Activated B cell treated with CpG ODN at 0.5 μM for 24 hours (primary cell): ENCODE measurements at regions not wholly inside any gene's neighbourhood (a gene's known extent, or its start where the extent isn't known, plus 50 kb on each side); places are given as distances from the start of the nearest gene placed in this dataset.

Experiments
- ATAC-seq: fragments of 200-7000 bp; cut with Tn5 transposase; one replicate; pipeline ENCODE4 v1.10.0; 2021; ENCODE audit warnings: low read depth, mild to moderate bottlenecking, moderate library complexity
- CTCF ChIA-PET: fragments of 350-600 bp; sonication (Branson Sonifier 250); formaldehyde crosslinking; loops from one replicate; lab custom pipeline; 2021; ENCODE audit warnings: antibody characterized with exemption; lab: Charles Lee
- POLR2A ChIA-PET: fragments of 350-600 bp; sonication (Branson Sonifier 250); formaldehyde crosslinking; loops from one replicate; lab custom pipeline; 2021; ENCODE audit warnings: antibody characterized with exemption; lab: Charles Lee
- DNase-seq: peaks from one replicate; pipeline ENCODE4 v3.0.0; 2022
- H3K27ac Mint-ChIP-seq: one replicate; pipeline ENCODE4 v1.8.0; 2020; ENCODE audit warnings: mixed read lengths
- H3K27me3 Mint-ChIP-seq: one replicate; pipeline ENCODE4 v1.8.0; 2021; ENCODE audit warnings: mixed read lengths
- H3K36me3 Mint-ChIP-seq: one replicate; pipeline ENCODE4 v1.8.0; 2021; ENCODE audit warnings: low read depth, mixed read lengths
- H3K4me1 Mint-ChIP-seq: one replicate; pipeline ENCODE4 v1.8.0; 2021; ENCODE audit warnings: mixed read lengths
- H3K4me3 Mint-ChIP-seq: one replicate; pipeline ENCODE4 v1.8.0; 2020; ENCODE audit warnings: mild to moderate bottlenecking, mixed read lengths
- H3K9me3 Mint-ChIP-seq: one replicate; pipeline ENCODE4 v1.8.0; 2020; ENCODE audit warnings: mixed read lengths
- intact Hi-C: fragments of 100-400 bp; cut with micrococcal nuclease; formaldehyde crosslinking; loops from one replicate; pipeline ENCODE4 v1.15.1; 2024
- TF ChIP-seq, protein P1 (sequence below): fragments of 200-600 bp; IDR thresholded peaks from one replicate; pipeline ENCODE4 v1.8.0; 2022; ENCODE audit warnings: antibody characterized with exemption, mild to moderate bottlenecking

DNA sequence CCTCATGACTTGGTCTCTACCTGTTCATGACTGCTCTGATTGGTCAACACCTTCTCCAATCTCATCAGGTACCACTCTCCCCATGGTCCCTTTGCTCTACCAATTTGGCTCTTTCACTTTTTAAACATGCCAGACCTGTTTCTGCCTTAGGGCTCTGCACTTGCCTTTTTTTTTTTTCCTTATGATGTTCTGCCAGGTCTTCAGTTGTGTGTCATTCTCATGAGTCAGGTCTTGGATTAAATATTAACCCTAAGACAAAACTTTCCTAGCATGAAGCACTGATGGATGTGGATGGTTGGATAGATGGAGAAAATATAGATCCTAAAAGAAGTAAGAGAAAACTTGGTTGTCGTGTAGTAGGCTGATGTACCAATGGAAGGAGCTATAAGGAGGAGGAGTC is 219.3 kb downstream of the TTC32 start:
- H3K27me3 Mint-ChIP-seq, result no peaks in the 10 kb centered on the region
- no peak for ATAC-seq
- H3K4me1 Mint-ChIP-seq, result no peaks in the 10 kb centered on the region
- no peaks in the 10 kb centered on the region for H3K36me3 Mint-ChIP-seq
- intact Hi-C loops, result no loop called here
- CTCF ChIA-PET, result no interaction called here
- no peak for DNase-seq
- TF ChIP-seq, protein P1, sequence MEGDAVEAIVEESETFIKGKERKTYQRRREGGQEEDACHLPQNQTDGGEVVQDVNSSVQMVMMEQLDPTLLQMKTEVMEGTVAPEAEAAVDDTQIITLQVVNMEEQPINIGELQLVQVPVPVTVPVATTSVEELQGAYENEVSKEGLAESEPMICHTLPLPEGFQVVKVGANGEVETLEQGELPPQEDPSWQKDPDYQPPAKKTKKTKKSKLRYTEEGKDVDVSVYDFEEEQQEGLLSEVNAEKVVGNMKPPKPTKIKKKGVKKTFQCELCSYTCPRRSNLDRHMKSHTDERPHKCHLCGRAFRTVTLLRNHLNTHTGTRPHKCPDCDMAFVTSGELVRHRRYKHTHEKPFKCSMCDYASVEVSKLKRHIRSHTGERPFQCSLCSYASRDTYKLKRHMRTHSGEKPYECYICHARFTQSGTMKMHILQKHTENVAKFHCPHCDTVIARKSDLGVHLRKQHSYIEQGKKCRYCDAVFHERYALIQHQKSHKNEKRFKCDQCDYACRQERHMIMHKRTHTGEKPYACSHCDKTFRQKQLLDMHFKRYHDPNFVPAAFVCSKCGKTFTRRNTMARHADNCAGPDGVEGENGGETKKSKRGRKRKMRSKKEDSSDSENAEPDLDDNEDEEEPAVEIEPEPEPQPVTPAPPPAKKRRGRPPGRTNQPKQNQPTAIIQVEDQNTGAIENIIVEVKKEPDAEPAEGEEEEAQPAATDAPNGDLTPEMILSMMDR, result no peak
- no peak overlapping the region for H3K4me3 Mint-ChIP-seq
- POLR2A ChIA-PET, result no interaction called here
- H3K9me3 Mint-ChIP-seq, result no peaks in the 10 kb centered on the region
- no peak overlapping the region for H3K27ac Mint-ChIP-seq

DNA sequence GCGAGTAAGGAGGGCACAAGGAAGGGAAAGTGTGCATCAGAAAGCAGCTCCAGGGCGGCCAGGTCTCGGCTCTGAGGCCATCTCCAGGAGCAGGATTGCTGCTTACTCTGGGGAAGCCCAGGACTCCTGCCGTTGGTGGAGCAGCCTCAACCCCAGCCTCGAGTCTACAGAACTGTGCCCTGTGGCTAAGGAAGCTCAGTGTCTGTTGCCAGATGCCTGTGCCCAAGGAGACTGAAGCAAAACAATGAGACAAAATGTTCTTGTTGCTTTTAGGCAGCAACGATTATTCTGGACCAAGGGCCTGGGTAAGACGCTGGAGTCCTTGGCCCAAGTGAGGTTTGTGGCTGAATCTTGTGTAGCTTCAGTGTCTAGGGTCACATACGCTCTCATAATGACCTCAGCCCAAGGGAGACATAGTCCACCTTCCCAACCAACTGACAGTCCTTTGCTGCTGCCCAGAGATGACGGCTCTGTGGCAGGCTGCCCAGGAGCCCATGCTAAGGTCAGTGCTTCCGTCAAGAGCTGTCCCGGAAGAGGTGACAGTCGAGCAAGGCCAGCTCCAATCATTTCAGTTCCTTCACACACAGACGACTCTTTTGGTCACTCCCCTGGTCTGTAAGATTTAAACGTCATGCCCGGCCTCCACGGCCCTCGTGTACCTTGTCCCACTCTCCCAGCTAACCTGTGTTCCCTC is 223.8 kb downstream of the TTC32 start:
- Mint-ChIP-seq H3K27ac (no peak overlapping the region), H3K4me3 (no peak overlapping the region), H3K9me3 (no peaks in the 10 kb centered on the region), H3K36me3 (no peaks in the 10 kb centered on the region), H3K4me1 (no peaks in the 10 kb centered on the region), H3K27me3 (peaks cover 10% of the 10 kb centered on the region)
- ChIA-PET CTCF (no interaction called here), POLR2A (no interaction called here)
- ATAC-seq (no peak), DNase-seq (no peak)
- intact Hi-C loops, result no loop called here
- TF ChIP-seq, protein P1, result no peak

DNA sequence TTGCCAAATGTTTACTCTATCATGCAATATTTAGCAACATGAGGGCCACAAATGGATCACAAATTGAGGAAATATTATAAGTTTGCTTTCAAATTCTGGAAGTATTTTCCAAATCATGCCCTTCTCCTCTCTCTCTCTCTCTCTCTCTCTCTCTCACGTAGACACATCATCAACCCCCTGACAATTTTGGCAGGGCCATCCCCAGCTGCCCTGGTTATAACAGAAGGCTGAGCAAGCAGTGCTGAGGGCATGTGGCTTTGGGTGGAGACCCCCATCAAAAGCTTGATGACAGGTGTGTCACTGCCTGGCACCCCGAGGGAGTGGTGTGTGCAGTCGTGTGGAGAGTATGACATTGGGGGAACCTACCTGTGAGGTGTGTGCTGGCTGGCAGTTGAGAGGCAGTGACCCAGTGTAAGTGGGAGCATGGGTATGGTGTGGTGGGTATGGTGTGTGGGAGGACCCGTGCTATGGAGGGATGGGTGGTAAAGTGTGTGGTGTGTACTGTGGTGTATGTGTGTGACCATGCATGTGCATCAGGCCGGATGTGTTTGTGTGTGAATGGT is 224.5 kb downstream of the TTC32 start:
- intact Hi-C loops, result no loop called here
- no peaks in the 10 kb centered on the region for H3K36me3 Mint-ChIP-seq
- ATAC-seq (no peak), DNase-seq (no peak)
- peaks cover 10% of the 10 kb centered on the region for H3K27me3 Mint-ChIP-seq
- H3K27ac Mint-ChIP-seq, result no peak overlapping the region
- no peaks in the 10 kb centered on the region for H3K4me1 Mint-ChIP-seq
- TF ChIP-seq, protein P1, result no peak
- ChIA-PET CTCF (no interaction called here), POLR2A (no interaction called here)
- H3K9me3 Mint-ChIP-seq, result no peaks in the 10 kb centered on the region
- no peak overlapping the region for H3K4me3 Mint-ChIP-seq

DNA sequence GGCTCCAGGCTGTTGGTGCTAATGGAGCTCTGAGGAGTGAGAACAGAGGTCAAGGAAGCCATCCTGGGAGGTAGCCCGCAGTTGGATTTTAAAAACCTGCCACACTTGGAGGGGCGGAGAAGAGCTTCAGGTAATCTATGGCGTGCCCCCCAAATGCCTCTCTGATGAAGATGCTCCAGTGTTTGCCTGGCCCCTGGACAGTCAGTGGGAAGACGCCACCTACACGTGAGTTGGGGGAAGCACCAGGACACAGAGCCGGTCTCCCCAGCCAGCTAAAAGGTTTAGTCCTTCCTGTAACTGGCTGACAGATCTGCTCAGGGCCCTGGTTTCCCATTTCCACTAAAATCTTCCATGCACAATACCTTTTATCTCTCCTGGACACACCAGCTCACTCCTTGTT is 225.0 kb downstream of the TTC32 start:
- intact Hi-C loops, result no loop called here
- DNase-seq (no peak), ATAC-seq (no peak)
- Mint-ChIP-seq H3K27ac (no peak overlapping the region), H3K9me3 (no peaks in the 10 kb centered on the region), H3K4me3 (no peak overlapping the region), H3K36me3 (no peaks in the 10 kb centered on the region), H3K27me3 (peaks cover 10% of the 10 kb centered on the region), H3K4me1 (no peaks in the 10 kb centered on the region)
- POLR2A ChIA-PET, result no interaction called here
- CTCF ChIA-PET, result no interaction called here
- TF ChIP-seq, protein P1, result no peak

DNA sequence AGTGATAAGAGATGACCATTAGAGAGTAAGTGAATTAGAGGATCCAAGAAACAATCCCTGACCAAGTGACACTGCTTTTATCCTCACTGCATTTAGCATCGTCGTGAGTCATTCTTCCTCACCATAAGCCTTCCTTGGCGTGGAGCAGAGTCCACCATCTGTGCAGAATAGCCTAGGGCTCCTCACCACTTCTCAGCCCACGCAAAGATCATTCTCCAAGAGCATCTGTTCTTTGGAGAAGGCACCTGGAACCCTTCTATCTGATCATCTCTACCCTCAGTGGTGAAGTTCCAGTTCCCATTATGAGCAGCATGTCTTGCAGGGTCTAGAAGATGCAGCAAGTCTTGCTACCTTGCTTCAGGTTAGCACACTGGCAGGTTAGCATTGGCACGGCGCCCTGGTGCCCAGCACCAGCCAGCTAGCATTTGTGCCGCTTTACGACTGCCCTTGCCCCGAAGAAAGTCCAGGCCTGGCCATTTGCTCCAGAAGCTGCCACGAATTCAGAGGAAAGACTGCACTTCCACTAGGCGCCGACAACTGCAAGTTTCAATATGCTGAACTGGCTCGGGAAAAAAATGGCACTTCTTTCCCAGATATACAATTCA is 225.8 kb downstream of the TTC32 start:
- Mint-ChIP-seq H3K27me3 (peaks cover 10% of the 10 kb centered on the region), H3K36me3 (no peaks in the 10 kb centered on the region), H3K27ac (no peak overlapping the region), H3K4me1 (no peaks in the 10 kb centered on the region), H3K4me3 (no peak overlapping the region), H3K9me3 (no peaks in the 10 kb centered on the region)
- ATAC-seq (no peak), DNase-seq (no peak)
- intact Hi-C loops, result no loop called here
- ChIA-PET POLR2A (no interaction called here), CTCF (no interaction called here)
- TF ChIP-seq, protein P1, result no peak
